Testis (tissue), 2 donors: ENCODE measurements at regions not wholly inside any gene's neighbourhood (a gene's known extent, or its start where the extent isn't known, plus 50 kb on each side); places are given as distances from the start of the nearest gene placed in this dataset.

ENCODE experiments used
- DNase-seq: peaks from one replicate; pipeline ENCODE4 v3.0.0-alpha.2; 2019
- H3K27ac ChIP-seq, 2 donors: fragments of 200-600 bp; sonication (generic); one replicate each; pipeline ENCODE4 v1.5.1; 2019
- H3K27me3 ChIP-seq: fragments of 200-600 bp; sonication (generic); one replicate; pipeline ENCODE4 v1.5.1; 2019
- H3K36me3 ChIP-seq: fragments of 200-600 bp; sonication (generic); one replicate; pipeline ENCODE4 v1.5.1; 2017; ENCODE audit warnings: low read depth; ENCODE audit errors: missing control alignments
- H3K4me1 ChIP-seq: fragments of 200-600 bp; sonication (generic); one replicate; pipeline ENCODE4 v1.5.1; 2019
- H3K4me3 ChIP-seq, 2 donors: fragments of 200-600 bp; sonication (generic); one replicate each; pipeline ENCODE4 v1.5.1; 2017 to 2019
- H3K9me3 ChIP-seq: fragments of 200-600 bp; sonication (generic); one replicate; pipeline ENCODE4 v1.5.1; 2017
- CTCF ChIP-seq, 3 experiments: fragments of 450-650 bp in 2 of 3; fragments of 200-600 bp in 1 of 3; sonication (generic) in 1 of 3; IDR thresholded peaks; one replicate each; pipeline ENCODE4 v1.5.1; 2016 to 2019; ENCODE audit warnings: antibody characterized with exemption in 3 of 3, mild to moderate bottlenecking in 2 of 3, moderate library complexity in 1 of 3
- POLR2A ChIP-seq: fragments of 450-650 bp; IDR thresholded peaks from one replicate; pipeline ENCODE4 v1.6.1; 2017; ENCODE audit warnings: antibody characterized with exemption, mild to moderate bottlenecking, moderate library complexity
- WGBS, 2 donors: methylation state at CpG; one replicate each; pipeline ENCODE4 v1.1.5; 2018; 5-methylcytosine and 5-hydroxymethylcytosine counted together
- intact Hi-C: fragments of 100-400 bp; cut with DNase I; formaldehyde crosslinking; loops from one replicate; pipeline ENCODE4 v1.15.1; 2023; ENCODE audit warnings: low total_unique reads

GRCh38 chr11:134879341-134879740 lies 467.3 kb upstream of the B3GAT1 start:
- Histone ChIP-seq H3K9me3 (no peaks in the 10 kb centered on the region), H3K27me3 (no peaks in the 10 kb centered on the region), H3K36me3 (no peaks in the 10 kb centered on the region), H3K4me3 (no peak overlapping the region), H3K27ac (no peak overlapping the region), H3K4me1 (no peaks in the 10 kb centered on the region)
- intact Hi-C loops, result no loop called here
- WGBS, 2 donors, result 61 to 82% methylated on average over 4 of the region's 4 CpGs
- TF ChIP-seq CTCF (IDR thresholded peaks at IDR 0.05) (no peak), POLR2A (no peak)
- DNase-seq, result no peak

- TF ChIP-seq CTCF (IDR thresholded peaks at IDR 0.05), result no peak
- TF ChIP-seq POLR2A, result no peak
- Histone ChIP-seq H3K9me3 (no peaks in the 10 kb centered on the region), H3K4me3 (no peak overlapping the region), H3K27ac (no peak overlapping the region), H3K27me3 (no peaks in the 10 kb centered on the region), H3K4me1 (no peaks in the 10 kb centered on the region), H3K36me3 (no peaks in the 10 kb centered on the region)
- WGBS, 2 donors, result 63 to 82% methylated on average over 6 of the region's 6 CpGs
- intact Hi-C loops, result no loop called here
- no peak for DNase-seq
Measured at GRCh38 chr11:134878785-134879184, 466.7 kb upstream of the B3GAT1 start.

GRCh38 chr11:134876226-134876625 lies 464.2 kb upstream of the B3GAT1 start:
- no peaks in the 10 kb centered on the region for H3K9me3 ChIP-seq
- no peak for TF ChIP-seq CTCF (IDR thresholded peaks at IDR 0.05)
- TF ChIP-seq POLR2A, result no peak
- intact Hi-C loops, result no loop called here
- H3K4me1 ChIP-seq, result no peaks in the 10 kb centered on the region
- no peak overlapping the region for H3K4me3 ChIP-seq
- no peaks in the 10 kb centered on the region for H3K36me3 ChIP-seq
- H3K27me3 ChIP-seq, result no peaks in the 10 kb centered on the region
- H3K27ac ChIP-seq, result no peak overlapping the region
- WGBS, 2 donors, result 75 to 78% methylated on average over 8 of the region's 8 CpGs
- DNase-seq, result no peak

- H3K27ac ChIP-seq, result no peak overlapping the region
- intact Hi-C loops, result no loop called here
- no peaks in the 10 kb centered on the region for H3K36me3 ChIP-seq
- no peaks in the 10 kb centered on the region for H3K4me1 ChIP-seq
- no peaks in the 10 kb centered on the region for H3K9me3 ChIP-seq
- no peaks in the 10 kb centered on the region for H3K27me3 ChIP-seq
- no peak for TF ChIP-seq CTCF (IDR thresholded peaks at IDR 0.05)
- TF ChIP-seq POLR2A, result no peak
- DNase-seq, result no peak
- 91 to 93% methylated on average over 11 of the region's 11 CpGs for WGBS, 2 donors
- H3K4me3 ChIP-seq, result no peak overlapping the region
Measured at GRCh38 chr11:134866981-134867675, 455.1 kb upstream of the B3GAT1 start.

GRCh38 chr11:134866215-134866614 lies 454.2 kb upstream of the B3GAT1 start:
- no peak overlapping the region for H3K27ac ChIP-seq
- intact Hi-C loops, result no loop called here
- WGBS, 2 donors, result 88 to 89% methylated on average over 5 to 6 of the region's 6 CpGs

More at GRCh38 chr11:134866215-134866614, 454.2 kb upstream of the B3GAT1 start:
- no peaks in the 10 kb centered on the region for H3K27me3 ChIP-seq
- no peak for TF ChIP-seq CTCF (IDR thresholded peaks at IDR 0.05)
- no peak for TF ChIP-seq POLR2A
- no peaks in the 10 kb centered on the region for H3K36me3 ChIP-seq
- no peak overlapping the region for H3K4me3 ChIP-seq
- H3K9me3 ChIP-seq, result no peaks in the 10 kb centered on the region
- no peak for DNase-seq
- no peaks in the 10 kb centered on the region for H3K4me1 ChIP-seq
